IMR-90 (cell line): ENCODE measurements at regions not wholly inside any gene's neighbourhood (a gene's known extent, or its start where the extent isn't known, plus 50 kb on each side); places are given as distances from the start of the nearest gene placed in this dataset.

Source experiments
- ATAC-seq: fragments of 200-7000 bp; cut with Tn5 transposase; 2 replicates; pipeline ENCODE4 v1.9.1; 2020; ENCODE audit warnings: low read depth, mild to moderate bottlenecking, moderate library complexity
- BruUV-seq: library from RNA; stranded (reverse); fragments of 400-500 nt; replicated peaks from 2 replicates; lab custom pipeline; 2021; lab: Mats Ljungman, UMichigan
- CTCF ChIA-PET: fragments of 300-600 bp; formaldehyde crosslinking; extraction: SDS; loops from one replicate; lab custom pipeline; 2021; ENCODE audit warnings: antibody characterized with exemption; lab: Yijun Ruan, JAX
- POLR2A ChIA-PET: fragments of 300-600 bp; sonication (Branson Sonifier 250); formaldehyde crosslinking; loops from one replicate; lab custom pipeline; 2022; ENCODE audit warnings: antibody characterized with exemption; ENCODE audit not compliant: unreplicated experiment; lab: Charles Lee
- DNase-seq: peaks from one replicate; pipeline ENCODE4 v3.0.0; 2013
- H2AFZ ChIP-seq: replicated peaks from 2 replicates; pipeline ENCODE3; 2013; ENCODE audit warnings: low read length, mild to moderate bottlenecking; ENCODE audit not compliant: poor library complexity
- H2AK5ac ChIP-seq: 2 replicates; pipeline ENCODE4 v1.6.1; 2013; ENCODE audit warnings: low read depth, low read length, inconsistent platforms
- H2AK9ac ChIP-seq: replicated peaks from 2 replicates; pipeline ENCODE3; 2013; ENCODE audit warnings: mild to moderate bottlenecking, low read depth, low read length, moderate library complexity; ENCODE audit not compliant: poor library complexity
- H2BK120ac ChIP-seq: 2 replicates; pipeline ENCODE4 v1.6.1; 2013; ENCODE audit warnings: low read depth, low read length, inconsistent platforms
- H2BK15ac ChIP-seq: 3 replicates; pipeline ENCODE4 v1.6.1; 2013; ENCODE audit warnings: low read depth, low read length, inconsistent platforms
- H2BK20ac ChIP-seq: 2 replicates; pipeline ENCODE4 v1.6.1; 2013; ENCODE audit warnings: low read depth, mild to moderate bottlenecking, inconsistent platforms, low read length, moderate library complexity
- H2BK5ac ChIP-seq: 2 replicates; pipeline ENCODE4 v1.6.1; 2013; ENCODE audit warnings: mild to moderate bottlenecking, low read depth, low read length, inconsistent platforms; ENCODE audit not compliant: poor library complexity, severe bottlenecking
- H3K14ac ChIP-seq: replicated peaks from 2 replicates; pipeline ENCODE4 v1.6.1; 2013; ENCODE audit warnings: low read depth, low read length, inconsistent platforms
- H3K18ac ChIP-seq: 2 replicates; pipeline ENCODE4 v1.6.1; 2013; ENCODE audit warnings: low read depth, low read length, control low read depth
- H3K23ac ChIP-seq: 2 replicates; pipeline ENCODE4 v1.6.1; 2013; ENCODE audit warnings: low read depth, low read length, inconsistent platforms
- H3K27ac ChIP-seq: 2 replicates; pipeline ENCODE4 v1.5.1; 2013; ENCODE audit warnings: mild to moderate bottlenecking, control low read depth, low read length; ENCODE audit not compliant: insufficient read depth
- H3K27me3 ChIP-seq: 2 replicates; pipeline ENCODE4 v1.6.1; 2013; ENCODE audit warnings: low read length; ENCODE audit not compliant: control insufficient read depth, insufficient read depth
- H3K36me3 ChIP-seq: 2 replicates; pipeline ENCODE4 v1.6.1; 2013; ENCODE audit warnings: low read length, mixed read lengths; ENCODE audit not compliant: control insufficient read depth, insufficient read depth
- H3K4ac ChIP-seq: 2 replicates; pipeline ENCODE4 v1.6.1; 2013; ENCODE audit warnings: low read depth, low read length, inconsistent platforms
- H3K4me1 ChIP-seq: 2 replicates; pipeline ENCODE4 v1.6.1; 2013; ENCODE audit warnings: low read length, mixed read lengths; ENCODE audit not compliant: control insufficient read depth, insufficient read depth
- H3K4me2 ChIP-seq: 2 replicates; pipeline ENCODE4 v1.6.1; 2013; ENCODE audit warnings: low read depth, mild to moderate bottlenecking, control low read depth, low read length, moderate library complexity
- H3K4me3 ChIP-seq: 2 replicates; pipeline ENCODE4 v1.5.1; 2013; ENCODE audit warnings: low read depth, mild to moderate bottlenecking, control low read depth, low read length, moderate library complexity; ENCODE audit not compliant: insufficient read depth
- H3K56ac ChIP-seq: 2 replicates; pipeline ENCODE4 v1.6.1; 2013; ENCODE audit warnings: low read length, inconsistent platforms; ENCODE audit not compliant: insufficient read depth; ENCODE audit errors: extremely low read depth
- H3K79me1 ChIP-seq, 2 experiments: 2 replicates each; pipeline ENCODE4 v1.6.1; 2013; ENCODE audit warnings: low read length in 2 of 2, inconsistent platforms in 1 of 2, low read depth in 1 of 2
- H3K9ac ChIP-seq: 2 replicates; pipeline ENCODE4 v1.6.1; 2013; ENCODE audit warnings: low read depth, low read length, control low read depth
- H3K9me1 ChIP-seq: 2 replicates; pipeline ENCODE4 v1.6.1; 2013; ENCODE audit warnings: low read length, inconsistent platforms; ENCODE audit not compliant: insufficient read depth
- H3K9me3 ChIP-seq: 2 replicates; pipeline ENCODE4 v1.6.1; 2013; ENCODE audit warnings: low read length; ENCODE audit not compliant: control insufficient read depth, insufficient read depth
- H4K20me1 ChIP-seq: 2 replicates; pipeline ENCODE4 v1.6.1; 2013; ENCODE audit warnings: low read length, inconsistent platforms; ENCODE audit not compliant: insufficient read depth
- H4K5ac ChIP-seq: 2 replicates; pipeline ENCODE4 v1.6.1; 2013; ENCODE audit warnings: mild to moderate bottlenecking, low read depth, low read length, control low read depth
- H4K8ac ChIP-seq, 2 experiments: 2 replicates each; pipeline ENCODE4 v1.6.1; 2013; ENCODE audit warnings: low read depth in 2 of 2, low read length in 2 of 2, control low read depth in 1 of 2, inconsistent platforms in 1 of 2
- H4K91ac ChIP-seq: 2 replicates; pipeline ENCODE4 v1.6.1; 2013; ENCODE audit warnings: low read depth, low read length, inconsistent platforms; ENCODE audit not compliant: insufficient read depth
- BHLHE40 ChIP-seq: fragments of 150-350 bp; IDR thresholded peaks from 2 replicates; pipeline ENCODE4 v1.6.1; 2016; ENCODE audit warnings: mild to moderate bottlenecking, low read depth, low read length
- CEBPB ChIP-seq: IDR thresholded peaks from 2 replicates; pipeline ENCODE4 v1.6.1; 2012; ENCODE audit warnings: low read depth, low read length, improper control_type of control experiment
- CHD1 ChIP-seq: IDR thresholded peaks from 2 replicates; pipeline ENCODE4 v1.6.1; 2012; ENCODE audit warnings: low read depth, low read length, improper control_type of control experiment
- CTCF ChIP-seq: conservative IDR thresholded peaks from 2 replicates; pipeline ENCODE4 v1.5.1; 2012; ENCODE audit warnings: mild to moderate bottlenecking, low read depth, low read length, improper control_type of control experiment
- ELK1 ChIP-seq: fragments of 150-350 bp; IDR thresholded peaks from 2 replicates; pipeline ENCODE4 v1.6.1; 2016; ENCODE audit warnings: low read depth, mild to moderate bottlenecking, low read length, moderate library complexity, borderline replicate concordance
- FOS ChIP-seq: fragments of 150-350 bp; IDR thresholded peaks from 2 replicates; pipeline ENCODE4 v1.6.1; 2016; ENCODE audit warnings: low read depth, low read length
- MAFK ChIP-seq: IDR thresholded peaks from 2 replicates; pipeline ENCODE4 v1.6.1; 2012; ENCODE audit warnings: low read depth, low read length, improper control_type of control experiment
- MAZ ChIP-seq: IDR thresholded peaks from 2 replicates; pipeline ENCODE4 v1.6.1; 2012; ENCODE audit warnings: low read depth, mild to moderate bottlenecking, low read length, improper control_type of control experiment, moderate library complexity, borderline replicate concordance
- MXI1 ChIP-seq: IDR thresholded peaks from 2 replicates; pipeline ENCODE4 v1.6.1; 2012; ENCODE audit warnings: low read depth, mild to moderate bottlenecking, low read length, moderate library complexity, borderline replicate concordance
- NFE2L2 ChIP-seq: fragments of 150-350 bp; IDR thresholded peaks from 2 replicates; pipeline ENCODE4 v1.6.1; 2016; ENCODE audit warnings: low read depth, mild to moderate bottlenecking, low read length
- POLR2A ChIP-seq: IDR thresholded peaks from 2 replicates; pipeline ENCODE4 v1.6.1; 2012; ENCODE audit warnings: mild to moderate bottlenecking, low read depth, low read length
- RAD21 ChIP-seq: IDR thresholded peaks from 2 replicates; pipeline ENCODE4 v1.6.1; 2012; ENCODE audit warnings: low read length, improper control_type of control experiment
- RCOR1 ChIP-seq: IDR thresholded peaks from 2 replicates; pipeline ENCODE4 v1.6.1; 2012; ENCODE audit warnings: mild to moderate bottlenecking, low read length, improper control_type of control experiment; ENCODE audit not compliant: insufficient replicate concordance
- RFX5 ChIP-seq: IDR thresholded peaks from 2 replicates; pipeline ENCODE4 v1.8.0; 2012; ENCODE audit warnings: low read depth, mild to moderate bottlenecking, low read length, moderate library complexity
- SMC3 ChIP-seq: fragments of 150-350 bp; IDR thresholded peaks from 2 replicates; pipeline ENCODE4 v1.6.1; 2016; ENCODE audit warnings: low read depth, mild to moderate bottlenecking, antibody characterized with exemption, low read length, moderate library complexity
- USF2 ChIP-seq: fragments of 150-350 bp; IDR thresholded peaks from 2 replicates; pipeline ENCODE4 v1.6.1; 2017; ENCODE audit warnings: mild to moderate bottlenecking, antibody characterized with exemption, low read length, low read depth
- WGBS, 2 experiments: methylation state at CpG; one replicate each; pipeline versions ENCODE4 v1.1.5 to v1.1.7; 2013; ENCODE audit warnings: missing lambda C conversion rate in 2 of 2; ENCODE audit not compliant: insufficient read length in 1 of 2; ENCODE audit errors: extremely low coverage in 2 of 2; 5-methylcytosine and 5-hydroxymethylcytosine counted together
- dilution Hi-C: fragments of 300-500 bp; cut with HindIII; formaldehyde crosslinking; loops from one replicate; pipeline ENCODE4 v1.14.3; 2018; ENCODE audit warnings: low sequenced_read_pairs; ENCODE audit not compliant: unreplicated experiment
- in situ Hi-C: fragments of 300-500 bp; cut with MboI; formaldehyde crosslinking; loops from 3 replicates; pipeline ENCODE4 v1.14.3; 2019; ENCODE audit warnings: low sequenced_read_pairs, inconsistent platforms, mixed read lengths
- intact Hi-C: fragments of 100-400 bp; cut with micrococcal nuclease; formaldehyde crosslinking; loops from 2 replicates; pipeline ENCODE4 v1.10.0; 2022

- Histone ChIP-seq H3K56ac (no peak overlapping the region), H2BK120ac (no peak overlapping the region), H2AK9ac (no peak overlapping the region), H3K9me3 (peaks cover 67% of the 10 kb centered on the region), H3K9ac (no peak overlapping the region), H2AK5ac (no peak overlapping the region), H3K36me3 (no peaks in the 10 kb centered on the region), H2BK20ac (no peak overlapping the region), H4K5ac (no peak overlapping the region), H3K4ac (no peak overlapping the region), H4K20me1 (no peaks in the 10 kb centered on the region), H3K14ac (no peak overlapping the region), H3K23ac (no peak overlapping the region), H3K4me1 (no peaks in the 10 kb centered on the region), H3K4me3 (no peak overlapping the region), H2BK15ac (no peak overlapping the region), H3K27me3 (no peaks in the 10 kb centered on the region), H2BK5ac (no peak overlapping the region), H4K8ac (no peak overlapping the region), H3K9me1 (no peaks in the 10 kb centered on the region), H3K18ac (no peak overlapping the region), H3K79me1 (no peaks in the 10 kb centered on the region), H3K4me2 (no peak overlapping the region), H3K27ac (no peak overlapping the region), H2AFZ (no peak overlapping the region), H4K91ac (no peak overlapping the region)
- POLR2A ChIA-PET, result no interaction called here
- no peak for DNase-seq
- no peak for TF ChIP-seq MAFK
- no peak for TF ChIP-seq CTCF
- no peak for TF ChIP-seq BHLHE40
- no peak for TF ChIP-seq FOS
- TF ChIP-seq MAZ, result no peak
- no peak for TF ChIP-seq POLR2A
- no peak for TF ChIP-seq RAD21
- TF ChIP-seq RFX5, result no peak
- no peak for TF ChIP-seq CHD1
- no peak for TF ChIP-seq USF2
- TF ChIP-seq SMC3, result no peak
- TF ChIP-seq ELK1, result no peak
- TF ChIP-seq RCOR1, result no peak
- no peak for TF ChIP-seq MXI1
- no peak for TF ChIP-seq CEBPB
- no peak for TF ChIP-seq NFE2L2
- CTCF ChIA-PET, result no interaction called here
- intact Hi-C loops (no loop called here), in situ Hi-C loops (no loop called here), dilution Hi-C loops (no loop called here)
- 51% methylated on average over 3 of the region's 14 CpGs; no CpG with 5 or more reads in 1 of the 2 experiments for WGBS, 2 experiments
- ATAC-seq, result no peak
- no TSS peak for BruUV-seq
Measured at GRCh38 chr6:167497428-167498056, 172.7 kb downstream of the TTLL2 start.
